DOHH2 (cell line): ENCODE measurements at regions not wholly inside any gene's neighbourhood (a gene's known extent, or its start where the extent isn't known, plus 50 kb on each side); places are given as distances from the start of the nearest gene placed in this dataset.

Source experiments
- H3F3A ChIP-seq: fragments of 200-600 bp; sonication (generic), shearing (Covaris generic); 2 replicates; pipeline ENCODE4 v1.6.0; 2016; ENCODE audit warnings: antibody characterized with exemption, mild to moderate bottlenecking; ENCODE audit not compliant: control insufficient read depth, insufficient read depth
- H3K27ac ChIP-seq: fragments of 200-600 bp; sonication (generic); 2 replicates; pipeline ENCODE4 v1.5.1; 2014; ENCODE audit warnings: low read depth, mild to moderate bottlenecking, low read length, moderate library complexity
- H3K27me3 ChIP-seq: fragments of 200-600 bp; sonication (generic); 2 replicates; pipeline ENCODE4 v1.6.1; 2014; ENCODE audit warnings: mild to moderate bottlenecking, low read length, mixed read lengths; ENCODE audit not compliant: control insufficient read depth
- H3K36me3 ChIP-seq: fragments of 200-600 bp; sonication (generic); 2 replicates; pipeline ENCODE4 v1.6.1; 2014; ENCODE audit warnings: mild to moderate bottlenecking, low read length, moderate library complexity, mixed read lengths; ENCODE audit not compliant: control insufficient read depth
- H3K4me1 ChIP-seq: fragments of 200-600 bp; sonication (generic); 2 replicates; pipeline ENCODE4 v1.6.1; 2014; ENCODE audit warnings: mild to moderate bottlenecking, low read length, mixed read lengths; ENCODE audit not compliant: control insufficient read depth
- H3K4me2 ChIP-seq: fragments of 200-600 bp; sonication (generic); 2 replicates; pipeline ENCODE4 v1.6.0; 2014; ENCODE audit warnings: mild to moderate bottlenecking, low read length, moderate library complexity
- H3K4me3 ChIP-seq: fragments of 200-600 bp; sonication (generic); 2 replicates; pipeline ENCODE4 v1.5.1; 2014; ENCODE audit warnings: mild to moderate bottlenecking, low read length, mixed read lengths
- H3K79me2 ChIP-seq: fragments of 200-600 bp; sonication (generic); 2 replicates; pipeline ENCODE4 v1.6.1; 2014; ENCODE audit warnings: mild to moderate bottlenecking, low read length, mixed read lengths; ENCODE audit not compliant: control insufficient read depth
- H3K9me2 ChIP-seq: fragments of 200-600 bp; sonication (generic); replicated peaks from 2 replicates; pipeline ENCODE4 v1.6.1; 2014; ENCODE audit warnings: mild to moderate bottlenecking, low read length, mixed read lengths; ENCODE audit not compliant: control insufficient read depth
- H3K9me3 ChIP-seq: fragments of 200-600 bp; sonication (generic); 2 replicates; pipeline ENCODE4 v1.6.1; 2014; ENCODE audit warnings: antibody characterized with exemption, low read length, mixed read lengths; ENCODE audit not compliant: control insufficient read depth, insufficient read depth
- H4K20me1 ChIP-seq: fragments of 200-600 bp; sonication (generic); 2 replicates; pipeline ENCODE4 v1.6.0; 2014; ENCODE audit warnings: low read depth, mild to moderate bottlenecking, antibody characterized with exemption, low read length, moderate library complexity; ENCODE audit not compliant: control insufficient read depth, insufficient read depth
- CTCF ChIP-seq: fragments of 200-600 bp; sonication (generic); IDR thresholded peaks from one replicate; pipeline ENCODE4 v1.5.1; 2014; ENCODE audit warnings: antibody characterized with exemption, mild to moderate bottlenecking, low read depth, low read length; ENCODE audit not compliant: poor library complexity, severe bottlenecking
- EZH2phosphoT487 ChIP-seq: fragments of 200-600 bp; sonication (generic); IDR thresholded peaks from 2 replicates; pipeline ENCODE4 v1.6.1; 2017; ENCODE audit warnings: borderline replicate concordance, mild to moderate bottlenecking, antibody characterized with exemption, low read length, moderate library complexity, mixed read lengths

- no peaks in the 10 kb centered on the region for H3K9me2 ChIP-seq
- no peaks in the 10 kb centered on the region for H3K4me1 ChIP-seq
- H3F3A ChIP-seq = no peaks in the 10 kb centered on the region
- no peak overlapping the region for H3K4me2 ChIP-seq
- H3K27me3 ChIP-seq = no peaks in the 10 kb centered on the region
- no peak overlapping the region for H3K4me3 ChIP-seq
- no peaks in the 10 kb centered on the region for H3K9me3 ChIP-seq
- H3K36me3 ChIP-seq = no peaks in the 10 kb centered on the region
- H4K20me1 ChIP-seq = no peaks in the 10 kb centered on the region
- TF ChIP-seq CTCF (no peak), EZH2phosphoT487 (no peak)
- H3K27ac ChIP-seq = no peak overlapping the region
- no peaks in the 10 kb centered on the region for H3K79me2 ChIP-seq
Observed at GRCh38 chr21:20592463-20592862, 405.7 kb upstream of the NCAM2 start.

- Histone ChIP-seq H3K27ac (no peak overlapping the region), H3K4me3 (no peak overlapping the region), H4K20me1 (no peaks in the 10 kb centered on the region), H3K9me3 (peaks cover 5% of the 10 kb centered on the region; the same call in 1 of the 2 replicates), H3F3A (no peaks in the 10 kb centered on the region), H3K4me2 (no peak overlapping the region), H3K4me1 (no peaks in the 10 kb centered on the region), H3K9me2 (no peaks in the 10 kb centered on the region), H3K36me3 (no peaks in the 10 kb centered on the region), H3K27me3 (no peaks in the 10 kb centered on the region), H3K79me2 (no peaks in the 10 kb centered on the region)
- TF ChIP-seq CTCF = no peak
- no peak for TF ChIP-seq EZH2phosphoT487
Observed at GRCh38 chr21:20603236-20603635, 395.0 kb upstream of the NCAM2 start.

- Histone ChIP-seq H3K4me2 (no peak overlapping the region), H3K9me3 (peaks cover 4% of the 10 kb centered on the region; the same call in 1 of the 2 replicates), H3K27ac (no peak overlapping the region), H3K27me3 (no peaks in the 10 kb centered on the region), H3F3A (no peaks in the 10 kb centered on the region), H3K4me1 (no peaks in the 10 kb centered on the region), H3K36me3 (no peaks in the 10 kb centered on the region), H3K9me2 (no peaks in the 10 kb centered on the region), H4K20me1 (no peaks in the 10 kb centered on the region), H3K79me2 (no peaks in the 10 kb centered on the region), H3K4me3 (no peak overlapping the region)
- TF ChIP-seq CTCF (no peak), EZH2phosphoT487 (no peak)
Observed at GRCh38 chr21:20611008-20611407, 387.2 kb upstream of the NCAM2 start.

GRCh38 chr21:20613654-20614053, 384.6 kb upstream of the NCAM2 start:
- no peaks in the 10 kb centered on the region for H3K27me3 ChIP-seq

More at GRCh38 chr21:20613654-20614053, 384.6 kb upstream of the NCAM2 start:
- no peak overlapping the region for H3K4me3 ChIP-seq
- no peaks in the 10 kb centered on the region for H3K36me3 ChIP-seq
- H3K4me2 ChIP-seq = no peak overlapping the region
- TF ChIP-seq EZH2phosphoT487 = no peak
- TF ChIP-seq CTCF = no peak
- peaks cover 3% of the 10 kb centered on the region; the same call in 1 of the 2 replicates for H3K9me3 ChIP-seq
- no peak overlapping the region for H3K27ac ChIP-seq
- no peaks in the 10 kb centered on the region for H3K9me2 ChIP-seq
- no peaks in the 10 kb centered on the region for H3K4me1 ChIP-seq
- no peaks in the 10 kb centered on the region for H3K79me2 ChIP-seq
- no peaks in the 10 kb centered on the region for H3F3A ChIP-seq
- H4K20me1 ChIP-seq = no peaks in the 10 kb centered on the region
